ENCODE measurements at regions not wholly inside any gene's neighbourhood (a gene's known extent, or its start where the extent isn't known, plus 50 kb on each side); places are given as distances from the start of the nearest gene placed in this dataset.

GRCh38 chr6:47360388-47360787 lies 50.7 kb upstream of the TNFRSF21 start:
- Histone ChIP-seq H3K4me1 (no peaks in the 10 kb centered on the region), H3K4me3 (no peak overlapping the region), H3K27ac (no peak overlapping the region), H3K36me3 (no peaks in the 10 kb centered on the region), H3K9me3 (no peaks in the 10 kb centered on the region), H3K27me3 (peaks cover 0 to 14% (median 0%) of the 10 kb centered on the region in 9 donors)
- intact Hi-C loops (cut with DNase I) = no loop called here
- no peak for DNase-seq
- ATAC-seq = no peak
- TF ChIP-seq CTCF (IDR thresholded peaks at IDR 0.05) = no peak

- no peak for DNase-seq
- TF ChIP-seq POLR2A (IDR thresholded peaks at IDR 0.05) (no peak), CTCF (IDR thresholded peaks at IDR 0.05) (no peak)
- Histone ChIP-seq H3K27ac (no peak overlapping the region), H3K9me3 (no peaks in the 10 kb centered on the region), H3K27me3 (peaks cover 0 to 3% (median 0%) of the 10 kb centered on the region in 9 donors), H3K4me3 (no peak overlapping the region), H3K36me3 (no peaks in the 10 kb centered on the region), H3K4me1 (no peaks in the 10 kb centered on the region)
- ATAC-seq = no peak
- intact Hi-C loops (cut with DNase I) = no loop called here
- 88 to 91% (median 90%) methylated on average over 10 of the region's 10 CpGs for WGBS, 4 donors
Observed at GRCh38 chr6:47362857-47363461, 53.3 kb upstream of the TNFRSF21 start.

- H3K9me3 ChIP-seq = no peaks in the 10 kb centered on the region
- no peak for ATAC-seq
- DNase-seq = no peak
- no peak overlapping the region for H3K4me3 ChIP-seq
- H3K27ac ChIP-seq = no peak overlapping the region
- no peak for TF ChIP-seq POLR2A (IDR thresholded peaks at IDR 0.05)
- intact Hi-C loops (cut with DNase I) = no loop called here
- H3K4me1 ChIP-seq = no peaks in the 10 kb centered on the region
- H3K27me3 ChIP-seq = no peaks in the 10 kb centered on the region
- H3K36me3 ChIP-seq = no peaks in the 10 kb centered on the region
Observed at GRCh38 chr6:47363736-47364135, 54.0 kb upstream of the TNFRSF21 start.

GRCh38 chr6:47366335-47366890 lies 56.7 kb upstream of the TNFRSF21 start:
- H3K27me3 ChIP-seq = no peaks in the 10 kb centered on the region
- no peaks in the 10 kb centered on the region for H3K36me3 ChIP-seq
- intact Hi-C loops (cut with DNase I) = no loop called here
- no peaks in the 10 kb centered on the region for H3K4me1 ChIP-seq
- DNase-seq (no peak), ATAC-seq (no peak)
- peaks cover 0 to 4% (median 0%) of the 10 kb centered on the region in 12 donors for H3K9me3 ChIP-seq
- no peak overlapping the region for H3K27ac ChIP-seq
- H3K4me3 ChIP-seq = no peak overlapping the region
- no peak for TF ChIP-seq CTCF (IDR thresholded peaks at IDR 0.05)
- no peak for TF ChIP-seq POLR2A (IDR thresholded peaks at IDR 0.05)
- 79 to 90% (median 85%) methylated on average over 2 of the region's 2 CpGs for WGBS, 4 donors
